Hepatocyte (in vitro differentiated cells): ENCODE measurements at regions not wholly inside any gene's neighbourhood (a gene's known extent, or its start where the extent isn't known, plus 50 kb on each side); places are given as distances from the start of the nearest gene placed in this dataset.

Source experiments
- CTCF ChIP-seq: fragments of 200-600 bp; sonication (generic); IDR thresholded peaks from 2 replicates; pipeline ENCODE4 v1.5.1; 2016; ENCODE audit warnings: antibody characterized with exemption, mild to moderate bottlenecking; ENCODE audit not compliant: poor library complexity
- EZH2 ChIP-seq: fragments of 200-600 bp; sonication (generic); IDR thresholded peaks from 2 replicates; pipeline ENCODE4 v1.6.1; 2016; ENCODE audit warnings: antibody characterized with exemption, mild to moderate bottlenecking, borderline replicate concordance
- EZH2phosphoT487 ChIP-seq: fragments of 200-600 bp; sonication (generic); IDR thresholded peaks from one replicate; pipeline ENCODE4 v1.6.1; 2018; ENCODE audit warnings: antibody characterized with exemption, mild to moderate bottlenecking, low read depth, moderate library complexity; ENCODE audit not compliant: unreplicated experiment, severe bottlenecking

- TF ChIP-seq CTCF, result no peak
- no peak for TF ChIP-seq EZH2
- no peak for TF ChIP-seq EZH2phosphoT487
Measured at GRCh38 chr4:170497689-170498088, 407.9 kb upstream of the AADAT start.
